ENCODE measurements at regions not wholly inside any gene's neighbourhood (a gene's known extent, or its start where the extent isn't known, plus 50 kb on each side); places are given as distances from the start of the nearest gene placed in this dataset.

DNA sequence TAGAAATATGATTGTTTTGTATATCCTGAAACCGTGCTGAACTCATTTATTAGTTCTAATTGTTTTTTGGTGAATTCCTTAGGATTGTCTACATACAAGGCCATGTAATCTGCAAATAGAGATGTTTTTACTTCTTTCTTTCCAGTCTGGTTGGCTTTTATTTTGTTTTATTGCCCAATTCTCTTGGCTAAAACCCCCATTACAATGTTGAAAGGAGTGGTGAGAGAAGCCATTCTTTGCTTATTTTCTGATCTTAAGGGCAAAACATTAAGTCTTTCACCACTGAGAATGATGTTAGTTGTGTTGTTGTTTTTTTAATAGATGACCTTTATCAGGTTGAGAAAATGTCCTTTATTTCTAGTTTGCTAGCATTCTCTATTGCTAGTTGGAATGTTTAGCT, 157.3 kb downstream of the NTMT2 start:
- DNase-seq (ENCODE audit: extremely low spot score, unreplicated experiment) = no peak
- no peaks in the 10 kb centered on the region for H3K9me3 Mint-ChIP-seq (ENCODE audit: unreplicated experiment)
- H3K27me3 Mint-ChIP-seq (ENCODE audit: unreplicated experiment) = no peaks in the 10 kb centered on the region
- no peaks in the 10 kb centered on the region for H3K36me3 Mint-ChIP-seq (ENCODE audit: unreplicated experiment)
- peaks cover 42% of the 10 kb centered on the region for H3K4me1 Mint-ChIP-seq (ENCODE audit: unreplicated experiment)
- TF ChIP-seq CTCF (IDR thresholded peaks at IDR 0.05) = no peak
- H3K27ac Mint-ChIP-seq (ENCODE audit: unreplicated experiment) = no peak overlapping the region
- H3K4me3 Mint-ChIP-seq (ENCODE audit: unreplicated experiment) = no peak overlapping the region

DNA sequence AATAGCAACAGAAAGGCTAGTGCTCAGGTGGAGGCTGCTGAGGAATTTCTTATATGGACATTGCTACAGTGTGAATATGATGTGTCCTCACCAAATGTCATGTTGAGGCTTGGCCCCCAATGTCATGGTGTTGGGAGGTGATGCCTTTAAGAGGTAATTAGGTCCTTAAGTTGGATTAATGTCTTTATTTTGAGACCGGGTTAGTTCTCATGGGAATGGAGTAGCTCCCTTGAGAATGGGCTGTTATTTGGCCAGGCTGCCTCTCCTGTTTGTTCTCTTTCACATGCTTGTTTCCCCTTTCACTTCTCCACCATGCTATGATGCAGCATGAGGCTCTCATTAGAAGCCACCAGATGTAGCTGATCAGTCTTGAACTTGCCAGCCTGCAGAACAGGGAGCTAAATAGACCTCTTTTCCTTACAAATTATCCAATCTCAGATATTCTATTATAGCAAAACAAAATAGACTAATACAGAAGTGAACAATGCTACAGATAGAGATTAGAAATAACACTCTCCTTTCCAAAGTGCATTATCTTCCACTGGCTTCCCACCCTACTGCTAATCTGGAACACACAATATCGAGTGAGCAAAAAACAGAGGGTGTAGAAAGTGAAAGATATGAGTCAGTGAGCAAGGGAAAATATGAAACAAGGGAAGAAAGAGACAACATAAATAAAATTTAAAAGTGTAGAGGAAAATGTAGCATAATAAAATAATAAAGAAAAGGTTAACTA, 160.2 kb downstream of the NTMT2 start:
- Mint-ChIP-seq H3K27ac (ENCODE audit: unreplicated experiment) (peak overlapping the region; percentile 65), H3K4me1 (ENCODE audit: unreplicated experiment) (peaks cover 70% of the 10 kb centered on the region), H3K27me3 (ENCODE audit: unreplicated experiment) (no peaks in the 10 kb centered on the region), H3K9me3 (ENCODE audit: unreplicated experiment) (no peaks in the 10 kb centered on the region), H3K36me3 (ENCODE audit: unreplicated experiment) (no peaks in the 10 kb centered on the region), H3K4me3 (ENCODE audit: unreplicated experiment) (no peak overlapping the region)
- TF ChIP-seq CTCF (IDR thresholded peaks at IDR 0.05) = no peak
- no peak for DNase-seq (ENCODE audit: extremely low spot score, unreplicated experiment)

- no peak for TF ChIP-seq CTCF (IDR thresholded peaks at IDR 0.05)
- Mint-ChIP-seq H3K4me3 (ENCODE audit: unreplicated experiment) (no peak overlapping the region), H3K36me3 (ENCODE audit: unreplicated experiment) (no peaks in the 10 kb centered on the region), H3K27me3 (ENCODE audit: unreplicated experiment) (no peaks in the 10 kb centered on the region), H3K4me1 (ENCODE audit: unreplicated experiment) (peaks cover 75% of the 10 kb centered on the region), H3K9me3 (ENCODE audit: unreplicated experiment) (no peaks in the 10 kb centered on the region), H3K27ac (ENCODE audit: unreplicated experiment) (peak overlapping the region; percentile 65)
- DNase-seq (ENCODE audit: extremely low spot score, unreplicated experiment) = no peak
These were observed 160.8 kb downstream of the NTMT2 start for GRCh38 chr1:170306513-170306910.

GRCh38 chr1:170306948-170307347, 161.2 kb downstream of the NTMT2 start:
- Mint-ChIP-seq H3K36me3 (ENCODE audit: unreplicated experiment) (no peaks in the 10 kb centered on the region), H3K27ac (ENCODE audit: unreplicated experiment) (peak overlapping the region; percentile 65), H3K27me3 (ENCODE audit: unreplicated experiment) (no peaks in the 10 kb centered on the region), H3K4me1 (ENCODE audit: unreplicated experiment) (peaks cover 79% of the 10 kb centered on the region), H3K9me3 (ENCODE audit: unreplicated experiment) (no peaks in the 10 kb centered on the region), H3K4me3 (ENCODE audit: unreplicated experiment) (peak overlapping the region; percentile 3)
- no peak for DNase-seq (ENCODE audit: extremely low spot score, unreplicated experiment)
- TF ChIP-seq CTCF (IDR thresholded peaks at IDR 0.05) = no peak

DNA sequence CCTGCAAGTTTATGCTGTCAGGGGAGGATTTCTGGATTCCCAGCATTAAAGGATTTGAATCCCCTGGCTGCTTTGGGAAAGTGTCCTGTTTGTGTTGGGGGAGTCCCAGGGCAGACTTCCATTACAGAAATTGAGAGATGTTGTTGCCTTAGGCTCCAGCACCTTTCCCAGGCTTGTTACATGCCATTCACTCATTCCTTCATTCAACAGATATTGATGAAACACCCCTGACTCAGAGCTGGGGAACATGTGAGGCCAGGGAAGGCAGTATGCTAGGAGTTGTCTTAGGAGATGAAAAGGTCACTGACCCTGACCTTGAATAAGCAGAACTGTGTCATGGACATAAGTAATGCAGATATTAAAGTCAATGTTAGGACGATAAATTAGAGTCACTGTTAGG, 161.7 kb downstream of the NTMT2 start:
- peaks cover 79% of the 10 kb centered on the region for H3K4me1 Mint-ChIP-seq (ENCODE audit: unreplicated experiment)
- DNase-seq (ENCODE audit: extremely low spot score, unreplicated experiment) = no peak
- no peaks in the 10 kb centered on the region for H3K36me3 Mint-ChIP-seq (ENCODE audit: unreplicated experiment)
- no peak for TF ChIP-seq CTCF (IDR thresholded peaks at IDR 0.05)
- H3K27me3 Mint-ChIP-seq (ENCODE audit: unreplicated experiment) = no peaks in the 10 kb centered on the region
- no peak overlapping the region for H3K4me3 Mint-ChIP-seq (ENCODE audit: unreplicated experiment)
- H3K27ac Mint-ChIP-seq (ENCODE audit: unreplicated experiment) = peak overlapping the region; percentile 65
- no peaks in the 10 kb centered on the region for H3K9me3 Mint-ChIP-seq (ENCODE audit: unreplicated experiment)

Data from osteocyte (in vitro differentiated cells).